ENCODE measurements at regions not wholly inside any gene's neighbourhood (a gene's known extent, or its start where the extent isn't known, plus 50 kb on each side); places are given as distances from the start of the nearest gene placed in this dataset.

DNA sequence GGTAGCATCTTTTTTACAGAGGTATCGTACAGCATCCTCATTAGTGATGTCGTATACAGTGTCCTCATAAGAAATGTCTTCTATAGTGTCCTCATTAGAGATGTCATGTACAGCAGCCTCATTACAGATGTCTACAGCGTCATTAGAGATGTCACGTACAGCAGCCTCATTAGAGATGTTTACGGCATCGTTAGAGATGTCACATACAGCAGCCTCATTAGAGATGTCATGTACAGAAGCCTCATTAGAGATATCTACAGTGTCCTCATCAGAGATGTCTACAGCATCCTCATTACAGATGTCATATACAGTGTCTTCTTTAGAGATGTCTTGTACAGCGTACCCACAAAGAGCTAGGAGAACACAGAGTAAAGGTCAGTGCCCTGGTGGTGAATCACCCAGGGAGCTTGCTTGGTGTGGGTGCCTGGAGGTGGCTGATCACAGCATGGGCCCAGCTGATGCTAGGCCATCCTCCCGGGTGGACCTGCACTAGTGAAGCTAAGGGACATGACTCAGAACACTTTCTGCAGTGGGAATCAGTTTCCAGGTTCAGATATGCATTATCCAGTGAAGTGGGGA is 109.2 kb downstream of the IGLL1 start:
- TF ChIP-seq, protein P1, sequence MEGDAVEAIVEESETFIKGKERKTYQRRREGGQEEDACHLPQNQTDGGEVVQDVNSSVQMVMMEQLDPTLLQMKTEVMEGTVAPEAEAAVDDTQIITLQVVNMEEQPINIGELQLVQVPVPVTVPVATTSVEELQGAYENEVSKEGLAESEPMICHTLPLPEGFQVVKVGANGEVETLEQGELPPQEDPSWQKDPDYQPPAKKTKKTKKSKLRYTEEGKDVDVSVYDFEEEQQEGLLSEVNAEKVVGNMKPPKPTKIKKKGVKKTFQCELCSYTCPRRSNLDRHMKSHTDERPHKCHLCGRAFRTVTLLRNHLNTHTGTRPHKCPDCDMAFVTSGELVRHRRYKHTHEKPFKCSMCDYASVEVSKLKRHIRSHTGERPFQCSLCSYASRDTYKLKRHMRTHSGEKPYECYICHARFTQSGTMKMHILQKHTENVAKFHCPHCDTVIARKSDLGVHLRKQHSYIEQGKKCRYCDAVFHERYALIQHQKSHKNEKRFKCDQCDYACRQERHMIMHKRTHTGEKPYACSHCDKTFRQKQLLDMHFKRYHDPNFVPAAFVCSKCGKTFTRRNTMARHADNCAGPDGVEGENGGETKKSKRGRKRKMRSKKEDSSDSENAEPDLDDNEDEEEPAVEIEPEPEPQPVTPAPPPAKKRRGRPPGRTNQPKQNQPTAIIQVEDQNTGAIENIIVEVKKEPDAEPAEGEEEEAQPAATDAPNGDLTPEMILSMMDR (conservative IDR thresholded peaks at IDR 0.05; ENCODE audit: low read depth, low read length): no peak
- no peak for TF ChIP-seq POLR2A (IDR thresholded peaks at IDR 0.05; ENCODE audit: low read depth, low read length)

Data from IMR-90 (cell line).